GM12878 (cell line): ENCODE measurements at regions not wholly inside any gene's neighbourhood (a gene's known extent, or its start where the extent isn't known, plus 50 kb on each side); places are given as distances from the start of the nearest gene placed in this dataset.

Source experiments
- MYC ChIP-seq: IDR thresholded peaks from 2 replicates; pipeline ENCODE4 v1.6.1; 2011; ENCODE audit warnings: mild to moderate bottlenecking, low read length, moderate library complexity, inconsistent platforms; ENCODE audit not compliant: insufficient read depth, insufficient replicate concordance, insufficient read length, severe bottlenecking
- SP1 ChIP-seq: IDR thresholded peaks from one replicate; pipeline ENCODE4 v1.6.1; 2011; ENCODE audit warnings: low read depth, low read length
- TF ChIP-seq, protein P1 (sequence below), 3 experiments: IDR thresholded peaks in 2 of 3; conservative IDR thresholded peaks in 1 of 3; 2 replicates each; pipeline ENCODE4 v1.5.1; 2011; ENCODE audit warnings: low read depth in 3 of 3, low read length in 3 of 3, mild to moderate bottlenecking in 3 of 3, control low read depth in 2 of 3, moderate library complexity in 2 of 3, inconsistent platforms in 1 of 3, mixed read lengths in 1 of 3; ENCODE audit not compliant: control insufficient read depth in 2 of 3, insufficient read depth in 1 of 3; ENCODE audit errors: extremely low read depth in 1 of 3
- TF ChIP-seq, protein P2 (sequence below): fragments of 450-650 bp; IDR thresholded peaks from 2 replicates; pipeline ENCODE4 v1.6.1; 2017; ENCODE audit warnings: mild to moderate bottlenecking

DNA sequence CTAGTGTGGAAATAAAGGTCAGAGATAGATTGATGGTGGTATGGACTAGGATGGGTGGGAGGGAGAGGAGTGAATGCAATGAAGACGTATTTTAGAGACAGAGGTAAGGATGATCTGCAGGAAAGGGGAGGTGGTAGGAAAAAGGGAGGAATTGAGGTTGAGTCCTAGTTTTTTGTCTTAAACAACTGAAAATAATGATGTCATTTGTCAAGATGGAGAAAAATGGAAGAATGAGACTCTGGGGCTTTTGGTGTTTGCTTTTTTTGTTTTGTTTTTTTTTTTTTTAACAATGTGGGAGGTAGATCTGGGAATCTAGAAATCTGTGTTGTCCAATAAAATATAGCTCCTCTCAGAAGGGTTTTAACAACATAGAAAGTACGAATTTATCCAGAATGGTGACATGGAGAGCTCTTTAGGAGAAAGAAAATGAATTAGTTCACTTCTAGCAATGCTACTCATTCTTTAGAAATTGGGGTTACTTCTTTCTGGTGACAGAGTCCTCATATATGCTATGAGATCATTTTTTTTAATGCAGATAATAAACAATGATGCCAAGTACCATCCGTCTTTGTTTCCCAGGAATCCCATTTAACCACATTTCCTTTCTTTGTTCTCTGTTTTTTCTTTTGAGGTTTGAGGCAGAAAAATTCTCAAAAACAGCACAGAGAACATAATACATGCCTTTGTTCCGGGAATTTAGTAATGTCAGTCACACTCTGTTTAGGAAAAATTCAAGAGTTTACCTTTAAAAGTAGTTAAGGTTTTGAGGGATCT lies 225.3 kb upstream of the COX10 start:
- TF ChIP-seq MYC (no peak), SP1 (no peak)
- TF ChIP-seq, protein P1, sequence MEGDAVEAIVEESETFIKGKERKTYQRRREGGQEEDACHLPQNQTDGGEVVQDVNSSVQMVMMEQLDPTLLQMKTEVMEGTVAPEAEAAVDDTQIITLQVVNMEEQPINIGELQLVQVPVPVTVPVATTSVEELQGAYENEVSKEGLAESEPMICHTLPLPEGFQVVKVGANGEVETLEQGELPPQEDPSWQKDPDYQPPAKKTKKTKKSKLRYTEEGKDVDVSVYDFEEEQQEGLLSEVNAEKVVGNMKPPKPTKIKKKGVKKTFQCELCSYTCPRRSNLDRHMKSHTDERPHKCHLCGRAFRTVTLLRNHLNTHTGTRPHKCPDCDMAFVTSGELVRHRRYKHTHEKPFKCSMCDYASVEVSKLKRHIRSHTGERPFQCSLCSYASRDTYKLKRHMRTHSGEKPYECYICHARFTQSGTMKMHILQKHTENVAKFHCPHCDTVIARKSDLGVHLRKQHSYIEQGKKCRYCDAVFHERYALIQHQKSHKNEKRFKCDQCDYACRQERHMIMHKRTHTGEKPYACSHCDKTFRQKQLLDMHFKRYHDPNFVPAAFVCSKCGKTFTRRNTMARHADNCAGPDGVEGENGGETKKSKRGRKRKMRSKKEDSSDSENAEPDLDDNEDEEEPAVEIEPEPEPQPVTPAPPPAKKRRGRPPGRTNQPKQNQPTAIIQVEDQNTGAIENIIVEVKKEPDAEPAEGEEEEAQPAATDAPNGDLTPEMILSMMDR (IDR thresholded peaks at IDR 0.05 in 2 of 3, conservative IDR thresholded peaks at IDR 0.05 in 1 of 3; ENCODE audit: control insufficient read depth in 2 of 3, extremely low read depth in 1 of 3, insufficient read depth in 1 of 3, low read depth in 3 of 3, low read length in 3 of 3) = no peak
- TF ChIP-seq, protein P2, sequence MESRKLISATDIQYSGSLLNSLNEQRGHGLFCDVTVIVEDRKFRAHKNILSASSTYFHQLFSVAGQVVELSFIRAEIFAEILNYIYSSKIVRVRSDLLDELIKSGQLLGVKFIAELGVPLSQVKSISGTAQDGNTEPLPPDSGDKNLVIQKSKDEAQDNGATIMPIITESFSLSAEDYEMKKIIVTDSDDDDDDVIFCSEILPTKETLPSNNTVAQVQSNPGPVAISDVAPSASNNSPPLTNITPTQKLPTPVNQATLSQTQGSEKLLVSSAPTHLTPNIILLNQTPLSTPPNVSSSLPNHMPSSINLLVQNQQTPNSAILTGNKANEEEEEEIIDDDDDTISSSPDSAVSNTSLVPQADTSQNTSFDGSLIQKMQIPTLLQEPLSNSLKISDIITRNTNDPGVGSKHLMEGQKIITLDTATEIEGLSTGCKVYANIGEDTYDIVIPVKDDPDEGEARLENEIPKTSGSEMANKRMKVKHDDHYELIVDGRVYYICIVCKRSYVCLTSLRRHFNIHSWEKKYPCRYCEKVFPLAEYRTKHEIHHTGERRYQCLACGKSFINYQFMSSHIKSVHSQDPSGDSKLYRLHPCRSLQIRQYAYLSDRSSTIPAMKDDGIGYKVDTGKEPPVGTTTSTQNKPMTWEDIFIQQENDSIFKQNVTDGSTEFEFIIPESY = no peak
